GM23338 (cell line): ENCODE measurements at regions not wholly inside any gene's neighbourhood (a gene's known extent, or its start where the extent isn't known, plus 50 kb on each side); places are given as distances from the start of the nearest gene placed in this dataset.

ENCODE experiments used
- ATAC-seq: fragments of 200-7000 bp; cut with Tn5 transposase; 3 replicates; pipeline ENCODE4 v1.9.1; 2020
- DNase-seq: peaks from one replicate; pipeline ENCODE4 v3.0.0-alpha.2; 2015; ENCODE audit warnings: low spot score
- H2AFZ ChIP-seq: fragments of 200-600 bp; sonication (generic); 2 replicates; pipeline ENCODE4 v1.8.0; 2016; ENCODE audit warnings: antibody characterized with exemption, mild to moderate bottlenecking, moderate library complexity
- H3F3A ChIP-seq: fragments of 200-600 bp; sonication (generic); replicated peaks from 2 replicates; pipeline ENCODE4 v1.8.0; 2017; ENCODE audit warnings: antibody characterized with exemption, mixed run types, low read depth
- H3K27ac ChIP-seq: fragments of 200-600 bp; sonication (generic); 2 replicates; pipeline ENCODE4 v1.6.1; 2016; ENCODE audit warnings: low read depth
- H3K27me3 ChIP-seq: fragments of 200-600 bp; sonication (generic); 2 replicates; pipeline ENCODE4 v1.8.0; 2016; ENCODE audit warnings: mild to moderate bottlenecking, mixed run types, moderate library complexity; ENCODE audit not compliant: insufficient read depth
- H3K36me3 ChIP-seq: fragments of 200-600 bp; sonication (generic); 2 replicates; pipeline ENCODE4 v1.8.0; 2016; ENCODE audit warnings: mild to moderate bottlenecking; ENCODE audit not compliant: insufficient read depth
- H3K4me1 ChIP-seq: fragments of 200-600 bp; sonication (generic); 2 replicates; pipeline ENCODE4 v1.8.0; 2016; ENCODE audit warnings: mild to moderate bottlenecking, moderate library complexity; ENCODE audit not compliant: insufficient read depth
- H3K4me2 ChIP-seq: fragments of 200-600 bp; sonication (generic); 2 replicates; pipeline ENCODE4 v1.7.1; 2017; ENCODE audit warnings: mixed run types
- H3K4me3 ChIP-seq: fragments of 200-600 bp; sonication (generic); 2 replicates; pipeline ENCODE4 v1.6.1; 2016; ENCODE audit warnings: mixed run types
- H3K79me2 ChIP-seq: fragments of 200-600 bp; sonication (generic); replicated peaks from 2 replicates; pipeline ENCODE4 v1.8.0; 2017; ENCODE audit warnings: mild to moderate bottlenecking; ENCODE audit not compliant: insufficient read depth
- H3K9me2 ChIP-seq: fragments of 200-600 bp; sonication (generic); 2 replicates; pipeline ENCODE4 v1.8.0; 2017; ENCODE audit not compliant: insufficient read depth
- H4K20me1 ChIP-seq: fragments of 200-600 bp; sonication (generic); replicated peaks from 2 replicates; pipeline ENCODE4 v1.8.0; 2017; ENCODE audit warnings: mild to moderate bottlenecking; ENCODE audit not compliant: insufficient read depth
- H3K27ac Mint-ChIP-seq: 2 replicates; pipeline ENCODE4 v1.8.0; 2020; ENCODE audit warnings: inconsistent platforms, mild to moderate bottlenecking, moderate library complexity, mixed read lengths
- H3K27me3 Mint-ChIP-seq: 3 replicates; pipeline ENCODE4 v1.8.0; 2022; ENCODE audit warnings: low read depth, mild to moderate bottlenecking, moderate library complexity, mixed read lengths, inconsistent platforms; ENCODE audit not compliant: insufficient read depth, poor library complexity
- H3K36me3 Mint-ChIP-seq: 3 replicates; pipeline ENCODE4 v1.8.0; 2021; ENCODE audit warnings: low read depth, mild to moderate bottlenecking, inconsistent platforms, moderate library complexity, mixed read lengths
- H3K4me1 Mint-ChIP-seq: 3 replicates; pipeline ENCODE4 v1.8.0; 2020; ENCODE audit warnings: mild to moderate bottlenecking, inconsistent platforms, mixed read lengths
- H3K4me3 Mint-ChIP-seq: 3 replicates; pipeline ENCODE4 v1.8.0; 2021; ENCODE audit warnings: moderate library complexity, mild to moderate bottlenecking, inconsistent platforms, mixed read lengths
- H3K9me3 Mint-ChIP-seq: 3 replicates; pipeline ENCODE4 v1.8.0; 2020; ENCODE audit warnings: moderate library complexity, mild to moderate bottlenecking, inconsistent platforms, mixed read lengths
- ETS1 ChIP-seq: IDR thresholded peaks from 2 replicates; pipeline ENCODE4 v1.6.1; 2016; ENCODE audit warnings: antibody characterized with exemption
- REST ChIP-seq: IDR thresholded peaks from one replicate; pipeline ENCODE4 v1.6.1; 2018; ENCODE audit warnings: antibody characterized with exemption; ENCODE audit not compliant: unreplicated experiment
- ZNF114 ChIP-seq: fragments of 250-450 bp; sonication (Bioruptor Pico); IDR thresholded peaks from 2 replicates; pipeline ENCODE4 v1.5.0; 2020; ENCODE audit warnings: mild to moderate bottlenecking, moderate library complexity
- ZNF462 ChIP-seq: fragments of 250-450 bp; sonication (Bioruptor Pico); IDR thresholded peaks from 2 replicates; pipeline ENCODE4 v1.5.0; 2020; ENCODE audit warnings: mild to moderate bottlenecking, moderate library complexity

- no peak for TF ChIP-seq ETS1
Measured at GRCh38 chr16:86018487-86018886, 119.5 kb downstream of the IRF8 start (continued).

GRCh38 chr16:86018941-86019340 is 120.0 kb downstream of the IRF8 start:
- H3K27me3 ChIP-seq: no peaks in the 10 kb centered on the region
- ATAC-seq (no peak), DNase-seq (no peak)
- H4K20me1 ChIP-seq: no peaks in the 10 kb centered on the region
- Mint-ChIP-seq H3K4me3 (no peak overlapping the region; the same call in 2 of the 3 replicates), H3K36me3 (peaks cover under 1% of the 10 kb centered on the region; the same call in 1 of the 3 replicates), H3K9me3 (peaks cover 29% of the 10 kb centered on the region), H3K27me3 (peaks cover 9% of the 10 kb centered on the region), H3K4me1 (no peaks in the 10 kb centered on the region), H3K27ac (no peak overlapping the region)
- no peaks in the 10 kb centered on the region for H3K4me1 ChIP-seq
- H3F3A ChIP-seq: no peaks in the 10 kb centered on the region
- H2AFZ ChIP-seq: no peak overlapping the region
- TF ChIP-seq REST (no peak), ZNF462 (no peak), ZNF114 (CRISPR knock-in tag) (no peak)
- no peaks in the 10 kb centered on the region for H3K79me2 ChIP-seq
- H3K4me2 ChIP-seq: no peak overlapping the region
- H3K9me2 ChIP-seq: 0 out of 2 replicates have a peak, but pooled peaks cover 2% of the 10 kb centered on the region
- no peak overlapping the region for H3K4me3 ChIP-seq
- H3K27ac ChIP-seq: no peak overlapping the region
- H3K36me3 ChIP-seq: no peaks in the 10 kb centered on the region
